HCT116 (cell line): ENCODE measurements at regions not wholly inside any gene's neighbourhood (a gene's known extent, or its start where the extent isn't known, plus 50 kb on each side); places are given as distances from the start of the nearest gene placed in this dataset.
A peak's percentile ranks its signal among the peaks of the same experiment; 100 is the strongest.

Source experiments
- ATAC-seq: fragments of 200-7000 bp; cut with Tn5 transposase; 2 replicates; pipeline ENCODE4 v1.9.1; 2020; ENCODE audit warnings: mild to moderate bottlenecking, moderate library complexity
- BruUV-seq: library from RNA; stranded (reverse); fragments of 400-500 nt; replicated peaks from 2 replicates; lab custom pipeline; 2021; lab: Mats Ljungman, UMichigan
- CTCF ChIA-PET: fragments of 300-600 bp; sonication (Branson Sonifier 250); formaldehyde crosslinking; loops from one replicate; lab custom pipeline; 2021; ENCODE audit warnings: antibody characterized with exemption; lab: Charles Lee
- POLR2A ChIA-PET: fragments of 300-600, 350-600 bp; sonication (Branson Sonifier 250); formaldehyde crosslinking; loops from one replicate; lab custom pipeline; 2021; ENCODE audit warnings: antibody characterized with exemption; lab: Charles Lee
- RAD21 ChIA-PET, 2 experiments: fragments of 300-600 bp; sonication (Branson Sonifier 250); formaldehyde crosslinking; loops; one replicate each; lab custom pipeline; 2023; ENCODE audit warnings: low total read pairs in 2 of 2; ENCODE audit not compliant: uncharacterized antibody in 2 of 2, unreplicated experiment in 2 of 2, low non-redundant PET in 1 of 2; lab: Charles Lee
- DNase-seq: peaks from one replicate; pipeline ENCODE4 v3.0.0-alpha.2; 2010; ENCODE audit warnings: low read depth, low spot score
- H2AFZ ChIP-seq: fragments of 200-600 bp; shearing (Covaris generic), sonication (generic); 2 replicates; pipeline ENCODE4 v1.6.1; 2017; ENCODE audit warnings: low read depth, mixed run types, mixed read lengths, antibody characterized with exemption, low read length; ENCODE audit not compliant: poor library complexity, severe bottlenecking
- H3K27ac ChIP-seq: 2 replicates; pipeline ENCODE4 v1.5.1; 2012; ENCODE audit warnings: low read depth, low read length
- H3K27me3 ChIP-seq: fragments of 200-600 bp; sonication (generic); 2 replicates; pipeline ENCODE4 v1.6.1; 2016; ENCODE audit warnings: mixed run types, low read length, mixed read lengths; ENCODE audit not compliant: insufficient read depth
- H3K36me3 ChIP-seq, 2 experiments: fragments of 200-500 bp in 1 of 2; fragments of 200-600 bp in 1 of 2; sonication (Bioruptor generic) in 1 of 2; sonication (generic) in 1 of 2; 2 replicates each; pipeline versions ENCODE4 v1.5.1 to v1.6.1; 2014 to 2016; ENCODE audit warnings: low read length in 2 of 2, inconsistent platforms in 1 of 2, mixed read lengths in 1 of 2, mixed run types in 1 of 2; ENCODE audit not compliant: insufficient read depth in 2 of 2, control insufficient read depth in 1 of 2
- H3K4me1 ChIP-seq, 2 experiments: fragments of 200-600 bp in 1 of 2; sonication (generic) in 1 of 2; 2 replicates each; pipeline versions ENCODE4 v1.5.1 to v1.6.1; 2012 to 2017; ENCODE audit warnings: low read length in 2 of 2, inconsistent platforms in 1 of 2, mild to moderate bottlenecking in 1 of 2, mixed read lengths in 1 of 2, mixed run types in 1 of 2, moderate library complexity in 1 of 2; ENCODE audit not compliant: insufficient read depth in 2 of 2, control insufficient read depth in 1 of 2
- H3K4me2 ChIP-seq: fragments of 200-600 bp; sonication (generic); 2 replicates; pipeline ENCODE4 v1.6.1; 2017; ENCODE audit warnings: mixed run types, low read length, mixed read lengths
- H3K4me3 ChIP-seq, 2 experiments: fragments of 200-600 bp in 1 of 2; sonication (generic) in 1 of 2; replicated peaks in 1 of 2; 2 replicates each; pipeline ENCODE4 v1.5.1; 2011 to 2016; ENCODE audit warnings: low read length in 2 of 2, control low read depth in 1 of 2, low read depth in 1 of 2, mild to moderate bottlenecking in 1 of 2, mixed read lengths in 1 of 2, mixed run types in 1 of 2
- H3K79me2 ChIP-seq: fragments of 200-600 bp; sonication (generic); 2 replicates; pipeline ENCODE4 v1.6.1; 2017; ENCODE audit warnings: mild to moderate bottlenecking, mixed run types, low read length, moderate library complexity, mixed read lengths; ENCODE audit not compliant: insufficient read depth
- H3K9ac ChIP-seq: fragments of 200-600 bp; sonication (generic); 2 replicates; pipeline ENCODE4 v1.6.1; 2016; ENCODE audit warnings: low read length, mixed read lengths
- H3K9me2 ChIP-seq: fragments of 200-600 bp; sonication (generic), shearing (Covaris generic); 2 replicates; pipeline ENCODE4 v1.6.1; 2017; ENCODE audit warnings: mixed run types, mild to moderate bottlenecking, moderate library complexity; ENCODE audit not compliant: insufficient read depth
- H3K9me3 ChIP-seq, 2 experiments: fragments of 200-500 bp in 1 of 2; fragments of 200-600 bp in 1 of 2; sonication (Bioruptor generic) in 1 of 2; sonication (generic) in 1 of 2; 2 replicates each; pipeline ENCODE4 v1.6.1; 2014 to 2017; ENCODE audit warnings: low read length in 2 of 2, mixed read lengths in 2 of 2, inconsistent platforms in 1 of 2, low read depth in 1 of 2, mild to moderate bottlenecking in 1 of 2, mixed run types in 1 of 2, moderate library complexity in 1 of 2; ENCODE audit not compliant: control insufficient read depth in 1 of 2, insufficient read depth in 1 of 2
- H4K20me1 ChIP-seq: fragments of 200-600 bp; sonication (generic), shearing (Covaris generic); 2 replicates; pipeline ENCODE4 v1.6.1; 2017; ENCODE audit warnings: mixed run types, mild to moderate bottlenecking, moderate library complexity; ENCODE audit not compliant: insufficient read depth
- CEBPB ChIP-seq: IDR thresholded peaks from 2 replicates; pipeline ENCODE4 v1.6.1; 2012; ENCODE audit warnings: low read depth
- EGR1 ChIP-seq: IDR thresholded peaks from 2 replicates; pipeline ENCODE4 v1.6.1; 2012; ENCODE audit warnings: low read depth
- ELF1 ChIP-seq: IDR thresholded peaks from 2 replicates; pipeline ENCODE4 v1.6.1; 2012; ENCODE audit warnings: low read depth, borderline replicate concordance
- EZH2 ChIP-seq: fragments of 200-600 bp; sonication (generic); IDR thresholded peaks from 2 replicates; pipeline ENCODE4 v1.6.1; 2017; ENCODE audit warnings: antibody characterized with exemption, mixed run types
- FOSL1 ChIP-seq: IDR thresholded peaks from 2 replicates; pipeline ENCODE4 v1.6.1; 2012; ENCODE audit warnings: low read depth
- JUND ChIP-seq: IDR thresholded peaks from 2 replicates; pipeline ENCODE4 v1.6.1; 2012
- RAD21 ChIP-seq: IDR thresholded peaks from 2 replicates; pipeline ENCODE4 v1.6.1; 2012; ENCODE audit warnings: low read depth, mild to moderate bottlenecking
- SIN3A ChIP-seq: IDR thresholded peaks from 2 replicates; pipeline ENCODE4 v1.6.1; 2012; ENCODE audit warnings: low read depth
- SRF ChIP-seq: IDR thresholded peaks from 2 replicates; pipeline ENCODE4 v1.6.1; 2012; ENCODE audit warnings: low read depth
- TCF7L2 ChIP-seq: IDR thresholded peaks from 2 replicates; pipeline ENCODE4 v1.7.0; 2011; ENCODE audit warnings: borderline replicate concordance, inconsistent platforms; ENCODE audit not compliant: insufficient read depth, insufficient read length; ENCODE audit errors: extremely low read depth
- YY1 ChIP-seq: IDR thresholded peaks from 2 replicates; pipeline ENCODE4 v1.6.1; 2011; ENCODE audit warnings: low read length, low read depth, moderate library complexity, mild to moderate bottlenecking; ENCODE audit not compliant: insufficient replicate concordance; ENCODE audit errors: extremely low read depth
- ZFX ChIP-seq: fragments of 450-650 bp; IDR thresholded peaks from 2 replicates; pipeline ENCODE4 v1.6.1; 2017
- ZNF274 ChIP-seq: fragments of 200-500 bp; sonication (Bioruptor generic); IDR thresholded peaks from 2 replicates; pipeline ENCODE4 v1.6.1; 2014; ENCODE audit warnings: mild to moderate bottlenecking, low read depth, low read length, inconsistent platforms
- intact Hi-C: fragments of 100-400 bp; cut with micrococcal nuclease; formaldehyde crosslinking; loops from 2 replicates; pipeline ENCODE4 v1.10.0; 2022
- TF ChIP-seq, protein P1 (sequence below): IDR thresholded peaks from 2 replicates; pipeline ENCODE4 v1.6.1; 2012
- TF ChIP-seq, protein P2 (sequence below): IDR thresholded peaks from 2 replicates; pipeline ENCODE4 v1.6.1; 2011; ENCODE audit warnings: mild to moderate bottlenecking, low read length, moderate library complexity; ENCODE audit not compliant: insufficient replicate concordance; ENCODE audit errors: extremely low read depth
- TF ChIP-seq, protein P3 (sequence below): IDR thresholded peaks from 2 replicates; pipeline ENCODE4 v1.6.1; 2012

DNA sequence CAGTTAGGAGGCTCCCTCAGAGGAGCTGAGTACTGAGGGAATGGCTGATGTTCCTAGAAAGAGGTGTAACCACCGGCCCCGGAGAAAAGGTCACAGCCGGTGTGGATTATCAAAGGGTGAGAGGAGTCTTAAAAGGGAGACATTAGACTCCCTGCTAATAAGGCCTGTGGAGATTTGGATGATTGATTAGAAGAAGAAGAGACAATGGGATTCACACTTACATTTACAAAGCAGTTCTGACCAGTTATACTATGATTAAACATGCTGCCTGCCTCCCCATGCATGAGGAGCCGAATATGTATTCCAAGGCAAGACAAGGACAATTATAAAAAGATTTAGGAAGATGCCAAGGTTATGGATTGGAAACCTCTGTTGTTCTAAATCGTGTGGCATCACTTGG, 302.4 kb downstream of the SLC4A3 start:
- no peak for DNase-seq
- H2AFZ ChIP-seq = no peak overlapping the region
- no peak overlapping the region for H3K4me2 ChIP-seq
- H3K9ac ChIP-seq = no peak overlapping the region
- H3K4me3 ChIP-seq = no peak overlapping the region
- H3K27me3 ChIP-seq = no peaks in the 10 kb centered on the region
- POLR2A ChIA-PET = no interaction called here
- RAD21 ChIA-PET = no interaction called here
- intact Hi-C loops = no loop called here
- no peak for ATAC-seq
- no peaks in the 10 kb centered on the region for H3K4me1 ChIP-seq
- CTCF ChIA-PET = no interaction called here
- peaks cover 5 to 27% of the 10 kb centered on the region in 2 experiments; a peak in 2 of 4 replicates for H3K36me3 ChIP-seq
- no peaks in the 10 kb centered on the region for H3K9me2 ChIP-seq
- no TSS peak for BruUV-seq
- H3K9me3 ChIP-seq = no peaks in the 10 kb centered on the region
- TF ChIP-seq ZFX (no peak), EZH2 (no peak), SRF (no peak), ELF1 (no peak)
- TF ChIP-seq, protein P1, sequence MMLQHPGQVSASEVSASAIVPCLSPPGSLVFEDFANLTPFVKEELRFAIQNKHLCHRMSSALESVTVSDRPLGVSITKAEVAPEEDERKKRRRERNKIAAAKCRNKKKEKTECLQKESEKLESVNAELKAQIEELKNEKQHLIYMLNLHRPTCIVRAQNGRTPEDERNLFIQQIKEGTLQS = no peak
- TF ChIP-seq, protein P2, sequence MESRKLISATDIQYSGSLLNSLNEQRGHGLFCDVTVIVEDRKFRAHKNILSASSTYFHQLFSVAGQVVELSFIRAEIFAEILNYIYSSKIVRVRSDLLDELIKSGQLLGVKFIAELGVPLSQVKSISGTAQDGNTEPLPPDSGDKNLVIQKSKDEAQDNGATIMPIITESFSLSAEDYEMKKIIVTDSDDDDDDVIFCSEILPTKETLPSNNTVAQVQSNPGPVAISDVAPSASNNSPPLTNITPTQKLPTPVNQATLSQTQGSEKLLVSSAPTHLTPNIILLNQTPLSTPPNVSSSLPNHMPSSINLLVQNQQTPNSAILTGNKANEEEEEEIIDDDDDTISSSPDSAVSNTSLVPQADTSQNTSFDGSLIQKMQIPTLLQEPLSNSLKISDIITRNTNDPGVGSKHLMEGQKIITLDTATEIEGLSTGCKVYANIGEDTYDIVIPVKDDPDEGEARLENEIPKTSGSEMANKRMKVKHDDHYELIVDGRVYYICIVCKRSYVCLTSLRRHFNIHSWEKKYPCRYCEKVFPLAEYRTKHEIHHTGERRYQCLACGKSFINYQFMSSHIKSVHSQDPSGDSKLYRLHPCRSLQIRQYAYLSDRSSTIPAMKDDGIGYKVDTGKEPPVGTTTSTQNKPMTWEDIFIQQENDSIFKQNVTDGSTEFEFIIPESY = no peak
- H3K27ac ChIP-seq = no peak overlapping the region
- H3K79me2 ChIP-seq = no peaks in the 10 kb centered on the region
- H4K20me1 ChIP-seq = no peaks in the 10 kb centered on the region

DNA sequence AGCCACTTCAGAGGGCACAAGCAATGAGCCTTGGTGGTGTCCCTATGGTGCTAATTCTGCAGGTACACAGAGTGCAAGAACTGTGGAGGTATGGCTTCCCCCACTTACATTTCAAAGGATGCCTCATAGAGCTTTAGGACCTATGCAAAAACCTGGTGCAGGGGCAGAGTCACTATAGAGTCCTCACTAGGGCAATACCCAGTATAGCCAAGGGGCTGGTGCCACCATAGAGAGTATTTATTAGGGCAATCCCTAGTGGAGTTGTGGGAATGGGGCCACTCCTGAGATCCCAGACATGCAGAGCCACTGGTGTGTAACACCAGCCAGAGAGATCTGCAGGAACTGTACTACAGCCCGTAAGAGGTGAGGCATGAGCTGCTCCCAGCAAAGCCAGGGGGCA, 312.2 kb downstream of the SLC4A3 start:
- no peaks in the 10 kb centered on the region for H3K9me3 ChIP-seq
- ChIA-PET CTCF (no interaction called here), RAD21 (no interaction called here), POLR2A (no interaction called here)
- no TSS peak for BruUV-seq
- TF ChIP-seq RAD21 (no peak), TCF7L2 (no peak), ELF1 (no peak), SIN3A (no peak), CEBPB (no peak), SRF (no peak), ZNF274 (no peak), EGR1 (no peak), FOSL1 (no peak), JUND (no peak), YY1 (no peak)
- TF ChIP-seq, protein P1 = no peak
- TF ChIP-seq, protein P3, sequence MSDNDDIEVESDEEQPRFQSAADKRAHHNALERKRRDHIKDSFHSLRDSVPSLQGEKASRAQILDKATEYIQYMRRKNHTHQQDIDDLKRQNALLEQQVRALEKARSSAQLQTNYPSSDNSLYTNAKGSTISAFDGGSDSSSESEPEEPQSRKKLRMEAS = no peak
- no peak overlapping the region for H3K27ac ChIP-seq
- H3K9ac ChIP-seq = no peak overlapping the region
- H3K79me2 ChIP-seq = no peaks in the 10 kb centered on the region
- intact Hi-C loops = no loop called here
- H2AFZ ChIP-seq = no peak overlapping the region
- no peak overlapping the region for H3K4me3 ChIP-seq
- H3K4me1 ChIP-seq = no peaks in the 10 kb centered on the region
- no peaks in the 10 kb centered on the region; a peak in 1 of 4 replicates for H3K36me3 ChIP-seq
- H3K4me2 ChIP-seq = no peak overlapping the region
- DNase-seq (no peak), ATAC-seq (peak; percentile 44; the same call in 1 of the 2 replicates)
- no peaks in the 10 kb centered on the region for H4K20me1 ChIP-seq
- H3K27me3 ChIP-seq = no peaks in the 10 kb centered on the region
- no peaks in the 10 kb centered on the region for H3K9me2 ChIP-seq
